ENCODE measurements at regions not wholly inside any gene's neighbourhood (a gene's known extent, or its start where the extent isn't known, plus 50 kb on each side); places are given as distances from the start of the nearest gene placed in this dataset.

- H3K27ac ChIP-seq: no peak overlapping the region
- POLR2A ChIA-PET (ENCODE audit: low non-redundant PET): no interaction called here
- TF ChIP-seq, protein P1, sequence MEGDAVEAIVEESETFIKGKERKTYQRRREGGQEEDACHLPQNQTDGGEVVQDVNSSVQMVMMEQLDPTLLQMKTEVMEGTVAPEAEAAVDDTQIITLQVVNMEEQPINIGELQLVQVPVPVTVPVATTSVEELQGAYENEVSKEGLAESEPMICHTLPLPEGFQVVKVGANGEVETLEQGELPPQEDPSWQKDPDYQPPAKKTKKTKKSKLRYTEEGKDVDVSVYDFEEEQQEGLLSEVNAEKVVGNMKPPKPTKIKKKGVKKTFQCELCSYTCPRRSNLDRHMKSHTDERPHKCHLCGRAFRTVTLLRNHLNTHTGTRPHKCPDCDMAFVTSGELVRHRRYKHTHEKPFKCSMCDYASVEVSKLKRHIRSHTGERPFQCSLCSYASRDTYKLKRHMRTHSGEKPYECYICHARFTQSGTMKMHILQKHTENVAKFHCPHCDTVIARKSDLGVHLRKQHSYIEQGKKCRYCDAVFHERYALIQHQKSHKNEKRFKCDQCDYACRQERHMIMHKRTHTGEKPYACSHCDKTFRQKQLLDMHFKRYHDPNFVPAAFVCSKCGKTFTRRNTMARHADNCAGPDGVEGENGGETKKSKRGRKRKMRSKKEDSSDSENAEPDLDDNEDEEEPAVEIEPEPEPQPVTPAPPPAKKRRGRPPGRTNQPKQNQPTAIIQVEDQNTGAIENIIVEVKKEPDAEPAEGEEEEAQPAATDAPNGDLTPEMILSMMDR (conservative IDR thresholded peaks at IDR 0.05; ENCODE audit: low read depth): no peak
- CTCF ChIA-PET: interaction anchor here (0.7 kb wide), 1 partner anchor 12 kb away, joined by 3 read pairs; no protein-coding TSS in a partner anchor
- DNase-seq (ENCODE audit: low spot score): no peak
Observed at GRCh38 chr3:72157748-72158638, 373.0 kb upstream of the PROK2 start.

- peak; percentile 26 for DNase-seq (ENCODE audit: low spot score)
- ChIA-PET CTCF (interaction anchor here (0.7 kb wide), 1 partner anchor 114 kb away, joined by 4 read pairs; no protein-coding TSS in a partner anchor), POLR2A (ENCODE audit: low non-redundant PET) (no interaction called here)
- H3K27ac ChIP-seq: peak overlapping the region; percentile 67
- TF ChIP-seq, protein P1 (conservative IDR thresholded peaks at IDR 0.05; ENCODE audit: low read depth): no peak
Observed at GRCh38 chr3:72155391-72156064, 370.6 kb upstream of the PROK2 start.

DNA sequence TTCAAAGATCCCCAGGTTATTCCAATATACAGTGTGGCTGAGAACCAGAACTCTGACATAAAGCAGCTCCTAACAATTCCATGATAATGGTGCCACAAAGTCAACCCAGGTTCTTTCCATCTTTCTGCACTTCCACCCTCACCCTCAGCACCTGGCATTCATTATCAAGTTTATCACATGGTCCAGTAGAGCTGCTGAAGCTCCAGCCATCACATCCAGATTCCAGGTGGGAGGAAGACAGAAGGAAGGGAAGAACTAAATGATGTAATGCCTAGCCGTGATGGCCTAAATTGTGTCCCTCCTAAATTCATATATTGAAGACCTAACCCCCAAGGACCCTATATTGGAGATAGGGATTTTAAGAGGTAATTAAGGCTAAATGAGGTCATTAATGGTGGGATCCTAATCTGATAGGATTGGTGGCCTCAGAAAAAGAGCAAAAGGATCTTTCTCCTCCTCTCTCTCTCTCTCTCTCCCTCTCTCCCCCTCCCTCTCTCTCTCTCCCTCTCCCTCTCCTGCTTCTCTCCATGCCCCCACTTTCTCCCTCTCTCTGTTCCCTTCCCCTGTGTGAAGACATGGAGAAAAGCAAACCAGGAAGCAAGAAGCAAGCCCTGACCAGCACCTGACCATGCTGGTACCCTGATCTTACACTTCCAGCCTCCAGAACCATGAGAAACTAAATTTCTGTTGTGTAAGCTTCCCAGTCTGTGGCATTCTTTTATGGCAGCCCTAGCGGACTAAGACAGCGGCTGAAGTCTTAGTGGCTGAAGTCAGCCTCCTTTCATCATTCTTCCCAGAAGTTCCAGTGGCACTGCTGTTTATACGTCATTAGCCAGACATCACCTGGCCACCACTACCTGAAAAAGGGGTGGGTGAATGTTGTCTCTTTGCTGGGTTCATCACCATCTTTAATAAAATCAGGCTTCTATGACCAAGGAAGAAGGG is 369.7 kb upstream of the PROK2 start:
- ChIA-PET CTCF (interaction anchor here (0.5 to 0.7 kb wide), 2 partner anchors 115 to 719 kb away, joined by 4 to 8 read pairs; no protein-coding TSS in a partner anchor), POLR2A (ENCODE audit: low non-redundant PET) (no interaction called here)
- no peak for DNase-seq (ENCODE audit: low spot score)
- peak overlapping the region; percentile 67 for H3K27ac ChIP-seq
- TF ChIP-seq, protein P1 (conservative IDR thresholded peaks at IDR 0.05; ENCODE audit: low read depth): no peak

DNA sequence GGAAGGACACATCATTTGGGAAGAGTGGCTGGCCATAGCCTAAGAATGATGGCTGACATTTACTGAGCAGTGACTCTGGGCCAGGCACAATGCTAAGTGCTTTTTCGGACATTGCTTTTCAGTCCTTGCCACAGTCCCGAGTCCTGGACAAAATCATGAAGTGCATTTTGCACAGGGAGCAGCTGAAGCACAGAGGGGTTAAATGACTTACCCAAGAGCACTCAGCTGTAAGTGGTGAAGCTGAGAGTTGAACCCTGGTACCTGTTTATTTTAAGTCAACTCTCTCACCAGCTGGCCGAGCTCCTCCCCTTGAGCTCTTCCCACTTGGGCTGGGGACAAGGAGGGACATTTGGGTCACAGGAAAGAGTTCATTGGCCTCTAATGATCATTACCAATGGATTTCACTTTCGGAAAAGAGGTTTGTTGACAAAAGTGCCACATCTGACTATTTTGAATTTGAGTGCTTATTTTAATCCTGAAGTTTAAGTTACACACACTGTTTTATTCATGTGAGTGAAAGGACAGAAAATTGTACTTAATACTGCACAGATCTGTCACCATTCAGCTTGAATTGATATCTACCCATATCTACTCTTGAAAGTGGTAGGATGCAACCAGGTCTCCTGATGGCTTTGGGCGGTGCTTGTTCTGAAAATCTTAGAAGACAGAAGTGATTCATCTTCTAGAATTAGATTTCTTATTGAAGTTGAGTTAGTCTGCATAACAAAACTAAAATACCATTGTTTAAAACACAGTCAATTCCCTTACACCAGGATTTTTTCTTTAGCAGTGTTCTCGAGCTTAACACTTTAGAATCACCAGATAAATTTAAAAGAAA is 368.7 kb upstream of the PROK2 start:
- no peak for DNase-seq (ENCODE audit: low spot score)
- no peak overlapping the region for H3K27ac ChIP-seq
- CTCF ChIA-PET: interaction anchor here (0.5 to 0.6 kb wide), 2 partner anchors 186 to 720 kb away, joined by 5 to 8 read pairs; no protein-coding TSS in a partner anchor
- POLR2A ChIA-PET (ENCODE audit: low non-redundant PET): no interaction called here
- TF ChIP-seq, protein P1 (conservative IDR thresholded peaks at IDR 0.05; ENCODE audit: low read depth): no peak

DNA sequence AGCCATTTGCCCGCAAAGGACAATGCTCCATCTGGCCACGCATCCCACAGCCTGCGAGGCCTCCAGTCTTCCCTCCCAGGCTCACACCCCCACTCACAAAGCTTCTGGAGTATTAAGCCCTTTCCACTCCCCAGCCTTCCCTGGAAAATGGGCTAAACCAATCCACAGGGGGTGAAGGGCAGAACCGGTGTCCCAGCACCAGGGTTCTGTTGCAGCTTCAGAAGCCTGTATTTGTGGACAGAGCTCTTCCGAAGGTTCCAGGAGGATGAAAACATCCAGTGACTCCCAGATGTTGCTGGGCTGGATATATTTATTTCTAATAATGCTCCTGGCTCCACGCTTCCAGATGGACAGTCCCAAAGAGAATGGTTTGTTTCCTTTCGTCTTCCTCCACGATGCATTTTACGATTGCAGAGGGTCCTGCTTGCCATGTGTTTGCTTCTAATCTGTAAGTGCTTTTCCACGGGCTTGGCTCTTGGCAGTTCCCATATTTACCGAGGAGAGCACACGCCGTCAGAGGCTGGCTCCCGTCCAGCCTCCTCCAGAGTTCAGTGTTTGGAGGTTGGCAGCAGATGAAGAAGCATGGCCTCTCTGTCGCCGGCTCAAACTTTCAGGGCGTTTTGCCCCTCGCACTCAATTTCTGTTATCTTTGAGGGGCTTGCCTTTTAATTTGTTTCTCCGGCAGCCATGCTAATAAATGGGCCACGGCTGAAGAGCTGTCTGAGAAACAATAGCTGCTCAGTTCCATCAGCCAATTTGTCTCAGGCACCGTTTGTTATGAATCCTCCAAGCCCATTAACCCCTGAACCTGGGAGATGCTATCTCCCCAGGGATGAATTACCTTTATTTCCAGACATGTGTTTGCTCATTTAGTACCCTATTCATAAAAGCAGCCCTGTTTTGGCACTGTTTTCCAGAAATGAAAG is 367.9 kb upstream of the PROK2 start:
- CTCF ChIA-PET: interaction anchor here (0.6 kb wide), 2 partner anchors 30 to 185 kb away, joined by 3 to 5 read pairs; no protein-coding TSS in a partner anchor
- H3K27ac ChIP-seq: 0 out of 2 replicates have a peak overlapping the region, but pooled peaks have one; percentile 5
- POLR2A ChIA-PET (ENCODE audit: low non-redundant PET): no interaction called here
- DNase-seq (ENCODE audit: low spot score): no peak
- TF ChIP-seq, protein P1 (conservative IDR thresholded peaks at IDR 0.05; ENCODE audit: low read depth): no peak
